ENCODE measurements at regions not wholly inside any gene's neighbourhood (a gene's known extent, or its start where the extent isn't known, plus 50 kb on each side); places are given as distances from the start of the nearest gene placed in this dataset.

GRCh38 chr2:341017-341542, 53.2 kb upstream of the ALKAL2 start:
- TF ChIP-seq EZH2 (IDR thresholded peaks at IDR 0.05; ENCODE audit: borderline replicate concordance, low read depth, low read length, severe bottlenecking) (no peak), CTCF (IDR thresholded peaks at IDR 0.05; ENCODE audit: borderline replicate concordance, extremely low read depth, low read length, poor library complexity, severe bottlenecking) (no peak)
